Fibroblast of peridontal ligament (primary cell): ENCODE measurements at regions not wholly inside any gene's neighbourhood (a gene's known extent, or its start where the extent isn't known, plus 50 kb on each side); places are given as distances from the start of the nearest gene placed in this dataset.

Source experiments
- DNase-seq: peaks from one replicate; pipeline ENCODE4 v3.0.0-alpha.2; 2010; ENCODE audit errors: extremely low read depth

- DNase-seq: no peak
Observed at GRCh38 chr3:66931291-66931690, 66.8 kb upstream of the KBTBD8 start.

- DNase-seq: no peak
Observed at GRCh38 chr3:66931699-66932098, 66.4 kb upstream of the KBTBD8 start.

GRCh38 chr3:66933233-66933632 lies 64.9 kb upstream of the KBTBD8 start:
- DNase-seq: no peak

GRCh38 chr3:66934041-66934440 lies 64.1 kb upstream of the KBTBD8 start:
- DNase-seq: no peak

GRCh38 chr3:66934725-66935124 lies 63.4 kb upstream of the KBTBD8 start:
- no peak for DNase-seq

- peak; percentile 9 for DNase-seq
Observed at GRCh38 chr3:66937041-66937440, 61.1 kb upstream of the KBTBD8 start.

GRCh38 chr3:66938338-66938963 lies 59.7 kb upstream of the KBTBD8 start:
- peak; percentile 73 for DNase-seq

GRCh38 chr3:66948041-66948440 lies 50.1 kb upstream of the KBTBD8 start:
- no peak for DNase-seq
